Activated T-helper 2 cell treated with anti-CD3 and anti-CD28 coated beads, Interferon-gamma antibody, Interleukin-2, Interleukin-4, amounts not matched to agents 10 μg/mL and 5 μg/mL and 100 μg/mL, durations not matched to agents 14 hours and 24 hours and 36 hours (primary cell): ENCODE measurements at regions not wholly inside any gene's neighbourhood (a gene's known extent, or its start where the extent isn't known, plus 50 kb on each side); places are given as distances from the start of the nearest gene placed in this dataset.

Experiments
- DNase-seq: peaks from one replicate; pipeline ENCODE4 v3.0.0; 2021; ENCODE audit warnings: low spot score
- H3K27ac Mint-ChIP-seq: one replicate; pipeline ENCODE4 v1.8.0; 2021; ENCODE audit warnings: mixed read lengths
- H3K27me3 Mint-ChIP-seq: one replicate; pipeline ENCODE4 v1.8.0; 2021; ENCODE audit warnings: low read depth, mixed read lengths
- H3K36me3 Mint-ChIP-seq: one replicate; pipeline ENCODE4 v1.8.0; 2021; ENCODE audit warnings: low read depth, mixed read lengths
- H3K4me1 Mint-ChIP-seq: one replicate; pipeline ENCODE4 v1.8.0; 2021; ENCODE audit warnings: low read depth, mixed read lengths
- H3K4me3 Mint-ChIP-seq: one replicate; pipeline ENCODE4 v1.8.0; 2021; ENCODE audit warnings: low read depth, mild to moderate bottlenecking, moderate library complexity, mixed read lengths
- H3K9me3 Mint-ChIP-seq: one replicate; pipeline ENCODE4 v1.8.0; 2021; ENCODE audit warnings: mixed read lengths
- intact Hi-C: fragments of 100-400 bp; cut with micrococcal nuclease; formaldehyde crosslinking; loops from one replicate; pipeline ENCODE4 v1.15.1; 2023

- Mint-ChIP-seq H3K27me3 (no peaks in the 10 kb centered on the region), H3K9me3 (peaks cover 3% of the 10 kb centered on the region)
- intact Hi-C loops, result no loop called here
Observed at GRCh38 chr18:54100920-54101470, 123.5 kb downstream of the MBD2 start.

GRCh38 chr18:54100466-54100865 lies 124.0 kb downstream of the MBD2 start:
- Mint-ChIP-seq H3K4me1 (no peaks in the 10 kb centered on the region), H3K27me3 (no peaks in the 10 kb centered on the region), H3K27ac (no peak overlapping the region), H3K36me3 (no peaks in the 10 kb centered on the region), H3K9me3 (peaks cover 3% of the 10 kb centered on the region), H3K4me3 (no peak overlapping the region)
- intact Hi-C loops, result no loop called here
- no peak for DNase-seq

More at GRCh38 chr18:54100920-54101470, 123.5 kb downstream of the MBD2 start:
- Mint-ChIP-seq H3K36me3 (no peaks in the 10 kb centered on the region), H3K27ac (no peak overlapping the region), H3K4me1 (no peaks in the 10 kb centered on the region), H3K4me3 (no peak overlapping the region)
- no peak for DNase-seq

- H3K36me3 Mint-ChIP-seq, result no peaks in the 10 kb centered on the region
Observed at GRCh38 chr18:54094474-54094873, 130.0 kb downstream of the MBD2 start.

GRCh38 chr18:54090856-54091255 lies 133.6 kb downstream of the MBD2 start:
- Mint-ChIP-seq H3K27ac (no peak overlapping the region), H3K36me3 (peaks cover 4% of the 10 kb centered on the region), H3K27me3 (no peaks in the 10 kb centered on the region), H3K4me1 (peaks cover 28% of the 10 kb centered on the region), H3K4me3 (no peak overlapping the region), H3K9me3 (peaks cover 8% of the 10 kb centered on the region)
- intact Hi-C loops, result no loop called here
- no peak for DNase-seq

More at GRCh38 chr18:54094474-54094873, 130.0 kb downstream of the MBD2 start:
- no peak for DNase-seq
- peaks cover 3% of the 10 kb centered on the region for H3K9me3 Mint-ChIP-seq
- no peaks in the 10 kb centered on the region for H3K27me3 Mint-ChIP-seq
- intact Hi-C loops, result no loop called here
- peaks cover 11% of the 10 kb centered on the region for H3K4me1 Mint-ChIP-seq
- no peak overlapping the region for H3K27ac Mint-ChIP-seq
- H3K4me3 Mint-ChIP-seq, result no peak overlapping the region

GRCh38 chr18:54089749-54090459 lies 134.6 kb downstream of the MBD2 start:
- Mint-ChIP-seq H3K36me3 (peaks cover 4% of the 10 kb centered on the region), H3K4me1 (peaks cover 32% of the 10 kb centered on the region), H3K27ac (no peak overlapping the region), H3K9me3 (peaks cover 8% of the 10 kb centered on the region), H3K27me3 (no peaks in the 10 kb centered on the region), H3K4me3 (no peak overlapping the region)
- no peak for DNase-seq
- intact Hi-C loops, result loop anchor here (5.0 kb wide), 1 partner anchor 57 kb away; no protein-coding TSS in a partner anchor

GRCh38 chr18:54086863-54087262 lies 137.6 kb downstream of the MBD2 start:
- Mint-ChIP-seq H3K4me3 (peak overlapping the region; percentile 18), H3K36me3 (peaks cover 14% of the 10 kb centered on the region), H3K27me3 (no peaks in the 10 kb centered on the region), H3K9me3 (peaks cover 35% of the 10 kb centered on the region), H3K4me1 (peaks cover 32% of the 10 kb centered on the region), H3K27ac (peak overlapping the region; percentile 49)
- no peak for DNase-seq
- intact Hi-C loops, result loop anchor here (5.0 kb wide), 1 partner anchor 60 kb away; no protein-coding TSS in a partner anchor

- DNase-seq, result peak; percentile 14
- H3K36me3 Mint-ChIP-seq, result peaks cover 14% of the 10 kb centered on the region
- H3K4me3 Mint-ChIP-seq, result peak overlapping the region; percentile 18
- H3K9me3 Mint-ChIP-seq, result peaks cover 38% of the 10 kb centered on the region
- H3K27me3 Mint-ChIP-seq, result no peaks in the 10 kb centered on the region
- peak overlapping the region; percentile 49 for H3K27ac Mint-ChIP-seq
- H3K4me1 Mint-ChIP-seq, result peaks cover 32% of the 10 kb centered on the region
- intact Hi-C loops, result loop anchor here (5.0 kb wide), 1 partner anchor 61 kb away; no protein-coding TSS in a partner anchor
Observed at GRCh38 chr18:54086046-54086802, 138.2 kb downstream of the MBD2 start.

GRCh38 chr18:54080858-54081257 lies 143.6 kb downstream of the MBD2 start:
- Mint-ChIP-seq H3K9me3 (peaks cover 30% of the 10 kb centered on the region), H3K36me3 (peaks cover 10% of the 10 kb centered on the region), H3K4me1 (peaks cover 4% of the 10 kb centered on the region), H3K4me3 (no peak overlapping the region), H3K27me3 (peaks cover 5% of the 10 kb centered on the region), H3K27ac (no peak overlapping the region)
- DNase-seq, result no peak
- intact Hi-C loops, result no loop called here

- Mint-ChIP-seq H3K9me3 (no peaks in the 10 kb centered on the region), H3K4me1 (no peaks in the 10 kb centered on the region), H3K4me3 (no peak overlapping the region), H3K36me3 (no peaks in the 10 kb centered on the region), H3K27ac (no peak overlapping the region), H3K27me3 (peaks cover 8% of the 10 kb centered on the region)
- intact Hi-C loops, result no loop called here
- no peak for DNase-seq
Observed at GRCh38 chr18:54076166-54076565, 148.3 kb downstream of the MBD2 start.

- DNase-seq, result no peak
- Mint-ChIP-seq H3K9me3 (no peaks in the 10 kb centered on the region), H3K4me3 (no peak overlapping the region), H3K36me3 (no peaks in the 10 kb centered on the region), H3K27ac (no peak overlapping the region), H3K27me3 (peaks cover 7% of the 10 kb centered on the region), H3K4me1 (no peaks in the 10 kb centered on the region)
- intact Hi-C loops, result no loop called here
Observed at GRCh38 chr18:54075689-54076088, 148.8 kb downstream of the MBD2 start.

GRCh38 chr18:54069729-54070128 lies 154.7 kb downstream of the MBD2 start:
- no peak overlapping the region for H3K27ac Mint-ChIP-seq
- H3K4me3 Mint-ChIP-seq, result no peak overlapping the region
- H3K9me3 Mint-ChIP-seq, result no peaks in the 10 kb centered on the region
- H3K36me3 Mint-ChIP-seq, result no peaks in the 10 kb centered on the region
- peaks cover 3% of the 10 kb centered on the region for H3K27me3 Mint-ChIP-seq
- intact Hi-C loops, result no loop called here
- no peaks in the 10 kb centered on the region for H3K4me1 Mint-ChIP-seq
- no peak for DNase-seq

- H3K9me3 Mint-ChIP-seq, result no peaks in the 10 kb centered on the region
- H3K27ac Mint-ChIP-seq, result no peak overlapping the region
- intact Hi-C loops, result no loop called here
- DNase-seq, result no peak
- no peaks in the 10 kb centered on the region for H3K4me1 Mint-ChIP-seq
- no peaks in the 10 kb centered on the region for H3K36me3 Mint-ChIP-seq
- no peak overlapping the region for H3K4me3 Mint-ChIP-seq
- peaks cover 10% of the 10 kb centered on the region for H3K27me3 Mint-ChIP-seq
Observed at GRCh38 chr18:54060343-54061005, 164.0 kb downstream of the MBD2 start.
